ENCODE measurements at regions not wholly inside any gene's neighbourhood (a gene's known extent, or its start where the extent isn't known, plus 50 kb on each side); places are given as distances from the start of the nearest gene placed in this dataset.

- TF ChIP-seq POLR2A (IDR thresholded peaks at IDR 0.05), result no peak
- no peak for TF ChIP-seq EP300 (IDR thresholded peaks at IDR 0.05; ENCODE audit: low read depth)
- TF ChIP-seq CTCF (IDR thresholded peaks at IDR 0.05), result peak in 1 of 5 experiments; percentile 12
- no peak for TF ChIP-seq POLR2AphosphoS5 (IDR thresholded peaks at IDR 0.05)
Measured at GRCh38 chr5:26482810-26483375, 555.5 kb downstream of the CDH9 start.
